PC-3 (cell line): ENCODE measurements at regions not wholly inside any gene's neighbourhood (a gene's known extent, or its start where the extent isn't known, plus 50 kb on each side); places are given as distances from the start of the nearest gene placed in this dataset.

Experiments
- CTCF ChIP-seq: fragments of 300-600 bp; sonication (generic); conservative IDR thresholded peaks from 2 replicates; pipeline ENCODE4 v1.5.1; 2017; ENCODE audit warnings: antibody characterized with exemption, low read depth, mild to moderate bottlenecking, low read length
- EZH2 ChIP-seq: fragments of 300-600 bp; sonication (generic); IDR thresholded peaks from one replicate; pipeline ENCODE4 v1.6.1; 2017; ENCODE audit warnings: antibody characterized with exemption, mild to moderate bottlenecking, low read length; ENCODE audit not compliant: unreplicated experiment

- no peak for TF ChIP-seq CTCF
- no peak for TF ChIP-seq EZH2
Measured at GRCh38 chr5:106417566-106417965, 1253.2 kb downstream of the EFNA5 start.
